Right renal pelvis (tissue), 4 donors: ENCODE measurements at regions not wholly inside any gene's neighbourhood (a gene's known extent, or its start where the extent isn't known, plus 50 kb on each side); places are given as distances from the start of the nearest gene placed in this dataset.
"Not testable (repeated sequence)": the region's sequence is repeated elsewhere in the genome, so short reads cannot be mapped to it uniquely, and the experiment has no call there.

ENCODE experiments used
- DNase-seq, 4 donors: peaks; one replicate each; pipeline ENCODE4 v3.0.0-alpha.2; 2013; ENCODE audit warnings: low read depth in 4 of 4, low spot score in 3 of 4, missing footprints in 1 of 4

GRCh38 chr6:26172608-26172968, 85.4 kb downstream of the HFE start:
- peak in 1 of 4 donors; percentile 50 for DNase-seq

- DNase-seq: no peak
These were observed 86.6 kb downstream of the HFE start for GRCh38 chr6:26173836-26174145.

GRCh38 chr6:26175033-26175427, 87.8 kb downstream of the HFE start:
- no peak for DNase-seq

- DNase-seq: no peak
These were observed 88.4 kb downstream of the HFE start for GRCh38 chr6:26175428-26176181.

GRCh38 chr6:26179675-26180074, 92.4 kb downstream of the HFE start:
- DNase-seq: no peak

- no peak for DNase-seq
These were observed 93.1 kb downstream of the HFE start for GRCh38 chr6:26180346-26180745.

GRCh38 chr6:26183237-26183580, 96.0 kb downstream of the HFE start:
- DNase-seq: no peak

GRCh38 chr6:26183581-26184366, 96.5 kb downstream of the HFE start:
- peak in 1 of 4 donors; percentile 92 for DNase-seq

GRCh38 chr6:26184367-26184891, 97.2 kb downstream of the HFE start:
- DNase-seq: no peak

GRCh38 chr6:26185004-26185403, 97.8 kb downstream of the HFE start:
- no peak for DNase-seq

GRCh38 chr6:26185802-26186201, 98.6 kb downstream of the HFE start:
- DNase-seq: no peak

GRCh38 chr6:26186652-26187051, 99.4 kb downstream of the HFE start:
- DNase-seq: no peak

- DNase-seq: no peak
These were observed 100.1 kb downstream of the HFE start for GRCh38 chr6:26187292-26187691.

- DNase-seq: no peak
These were observed 100.9 kb downstream of the HFE start for GRCh38 chr6:26187981-26188635.

GRCh38 chr6:26191512-26191911, 104.3 kb downstream of the HFE start:
- DNase-seq: not testable (repeated sequence)

- no peak for DNase-seq
These were observed 106.5 kb downstream of the HFE start for GRCh38 chr6:26193467-26194328.

- DNase-seq: no peak
These were observed 107.1 kb downstream of the HFE start for GRCh38 chr6:26194329-26194701.

- DNase-seq: no peak
These were observed 107.7 kb downstream of the HFE start for GRCh38 chr6:26194816-26195375.

- DNase-seq: peak in 2 of 4 donors; percentile 89 to 92
These were observed 108.2 kb downstream of the HFE start for GRCh38 chr6:26195376-26195923.
